SK-N-DZ (cell line): ENCODE measurements at regions not wholly inside any gene's neighbourhood (a gene's known extent, or its start where the extent isn't known, plus 50 kb on each side); places are given as distances from the start of the nearest gene placed in this dataset.

Experiments
- DNase-seq: peaks from one replicate; pipeline ENCODE4 v3.0.0-alpha.2; 2015; ENCODE audit warnings: low spot score

DNA sequence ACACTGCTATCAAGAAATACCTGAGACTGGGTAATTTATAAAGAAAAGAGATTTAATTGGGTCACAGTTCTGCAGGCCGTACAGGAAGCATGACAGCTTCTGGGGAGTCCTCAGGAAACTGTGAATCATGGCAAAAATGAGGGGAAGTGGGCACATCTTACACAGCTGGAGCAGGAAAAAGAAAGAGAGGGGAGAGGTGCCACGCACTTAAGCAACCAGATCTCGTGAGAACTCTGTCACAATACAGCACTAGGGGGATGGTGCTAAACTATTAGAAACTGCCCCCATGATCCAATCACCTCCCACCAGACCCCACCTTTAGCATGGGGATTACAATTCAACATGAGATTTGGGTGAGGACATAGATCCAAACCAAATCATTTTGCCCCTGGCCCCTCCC, 105.5 kb upstream of the CPLX2 start:
- DNase-seq, result no peak

DNA sequence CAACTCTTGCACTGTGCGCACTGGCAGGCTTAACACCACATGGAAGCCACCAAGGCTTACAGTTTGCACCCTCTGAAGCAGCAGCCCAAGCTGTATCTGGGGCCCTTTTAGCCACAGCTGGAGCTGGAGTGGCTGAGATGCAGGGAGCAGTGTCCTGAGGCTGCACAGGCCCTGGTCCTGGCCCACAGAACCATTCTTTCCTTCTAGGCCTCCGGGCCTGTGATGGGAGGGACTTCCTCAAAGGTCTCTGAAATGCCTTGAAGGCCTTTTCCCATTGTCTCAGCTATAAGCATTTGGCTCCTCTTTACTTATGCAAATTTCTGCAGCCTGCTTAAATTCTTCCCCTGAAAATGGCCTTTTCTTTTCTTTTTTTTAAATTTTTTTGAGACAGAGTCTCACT, 104.4 kb upstream of the CPLX2 start:
- no peak for DNase-seq

DNA sequence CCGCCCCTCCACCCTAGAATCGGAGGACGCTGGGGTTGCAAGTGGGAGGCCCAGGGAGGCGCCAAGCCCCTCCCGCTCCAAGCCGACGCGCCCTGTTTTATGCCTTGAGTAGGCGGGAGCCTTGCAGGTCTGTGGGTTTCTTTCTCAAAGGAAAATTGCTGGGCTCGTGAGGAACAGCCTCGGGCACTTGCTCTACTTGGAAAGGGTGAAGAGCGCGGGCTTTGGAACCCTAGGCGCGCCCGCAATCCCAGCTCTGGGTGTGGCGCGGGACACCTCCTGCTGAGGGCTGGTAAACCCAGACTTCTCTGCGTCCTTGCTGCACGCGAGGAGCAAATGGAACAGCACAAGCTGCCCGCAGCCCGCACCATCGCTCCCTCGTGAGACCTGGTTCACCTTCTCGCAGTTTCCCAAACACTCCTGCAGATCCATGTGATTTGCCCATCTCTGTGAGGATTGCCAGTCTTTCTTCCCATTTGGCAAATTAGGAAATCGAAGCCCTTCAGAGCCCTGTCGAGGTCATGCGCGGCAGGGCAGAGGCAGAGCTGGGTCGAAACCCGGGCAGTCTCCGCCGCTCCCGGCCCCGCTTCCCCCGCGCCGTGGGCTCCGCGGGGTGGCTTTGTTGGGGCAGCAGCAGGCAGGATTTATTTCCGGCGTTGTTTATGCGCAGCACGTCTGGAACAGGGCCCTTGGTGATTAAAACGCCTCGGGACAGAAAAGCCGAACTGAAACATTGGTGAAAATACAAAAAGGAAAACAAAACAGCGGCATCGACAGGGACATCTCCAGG, 98.4 kb upstream of the CPLX2 start:
- DNase-seq, result no peak

DNA sequence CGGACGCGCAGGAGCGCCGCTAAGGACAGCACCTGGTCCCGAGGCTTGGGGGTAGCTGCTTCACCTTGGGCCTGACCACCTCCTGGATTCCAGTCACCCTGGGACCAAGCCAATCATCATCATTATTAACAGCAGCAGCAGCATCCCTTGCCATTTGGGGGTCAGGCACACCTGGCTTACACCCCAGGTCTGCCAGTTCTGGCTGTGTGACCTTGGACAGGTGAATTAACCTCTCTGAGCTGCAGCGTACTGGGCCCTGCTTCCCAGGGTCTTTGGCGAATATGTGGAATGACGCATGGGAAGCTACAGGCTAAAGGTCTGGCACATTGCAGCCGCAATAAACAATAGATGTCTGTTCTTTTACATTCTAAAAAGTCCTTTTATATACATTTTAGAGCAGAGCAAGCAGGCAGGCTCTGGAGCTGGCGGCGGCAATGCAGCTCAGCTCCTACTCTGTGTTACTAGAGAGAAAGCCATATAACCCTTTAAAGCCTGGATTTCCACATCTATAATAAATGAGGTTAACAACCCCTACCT, 97.8 kb upstream of the CPLX2 start:
- DNase-seq, result no peak

DNA sequence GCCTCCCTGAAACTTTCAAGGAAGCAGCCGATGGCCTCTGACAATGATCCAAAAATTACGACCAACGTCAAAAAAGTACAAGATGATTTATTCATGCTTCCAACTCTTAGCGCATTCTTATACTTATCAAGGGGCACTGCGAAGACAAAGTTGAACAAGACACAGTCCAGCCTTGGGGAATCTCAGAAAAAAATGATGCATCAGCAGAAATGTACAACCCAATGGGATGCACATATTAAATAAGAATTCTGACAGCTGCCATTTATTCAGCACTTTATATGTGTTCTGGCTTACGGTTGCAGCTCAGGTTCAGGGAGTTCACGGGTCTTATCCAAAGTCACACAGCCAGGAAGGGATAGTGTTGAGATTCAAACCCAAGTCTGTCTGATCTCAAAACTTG, 96.0 kb upstream of the CPLX2 start:
- DNase-seq, result no peak

DNA sequence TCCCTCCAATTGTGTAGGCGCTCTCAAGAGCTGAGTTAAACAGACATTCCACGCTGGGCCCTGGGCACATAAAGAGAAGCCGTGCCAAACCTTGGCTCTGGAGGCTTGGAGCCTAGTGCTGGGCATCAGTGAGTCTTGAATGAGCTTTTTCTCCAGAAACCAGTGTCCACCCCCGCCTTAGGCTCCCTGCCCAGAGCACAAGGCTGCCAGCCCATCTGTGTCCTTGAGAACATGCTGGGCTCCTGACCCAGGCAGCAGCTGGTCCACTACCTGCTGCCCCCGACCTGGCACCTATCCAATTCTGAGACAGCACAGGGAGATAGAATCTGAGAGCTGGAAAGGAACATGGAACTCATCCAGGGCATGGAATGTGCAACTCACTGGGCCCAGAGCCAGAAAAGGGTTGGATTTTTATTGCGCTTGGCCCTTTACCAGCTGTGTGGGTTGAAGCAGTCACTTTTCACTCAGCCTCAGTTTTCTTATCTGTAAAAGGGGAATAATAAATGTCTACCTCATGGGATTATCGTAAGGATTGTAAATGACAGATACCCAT, 92.4 kb upstream of the CPLX2 start:
- DNase-seq, result peak; percentile 8

DNA sequence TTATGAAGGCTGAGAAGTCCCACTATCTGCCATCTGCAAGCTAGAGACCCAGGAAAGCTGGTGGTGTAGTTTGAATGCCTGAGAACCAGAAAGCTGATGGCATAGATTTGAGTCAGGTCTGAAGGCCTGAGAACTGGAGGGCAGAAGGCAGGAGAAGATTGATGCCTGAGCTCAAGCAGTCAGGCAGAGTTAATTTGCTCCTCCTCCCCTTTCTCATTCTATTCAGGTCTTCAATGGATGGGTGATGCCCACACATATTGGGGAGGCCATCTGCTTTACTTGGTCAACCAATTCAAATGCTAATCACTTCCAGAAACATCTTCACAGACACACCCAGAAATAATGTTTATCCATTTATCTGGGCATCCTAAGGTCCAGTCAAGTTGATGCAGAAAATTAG, 87.6 kb upstream of the CPLX2 start:
- DNase-seq, result no peak

DNA sequence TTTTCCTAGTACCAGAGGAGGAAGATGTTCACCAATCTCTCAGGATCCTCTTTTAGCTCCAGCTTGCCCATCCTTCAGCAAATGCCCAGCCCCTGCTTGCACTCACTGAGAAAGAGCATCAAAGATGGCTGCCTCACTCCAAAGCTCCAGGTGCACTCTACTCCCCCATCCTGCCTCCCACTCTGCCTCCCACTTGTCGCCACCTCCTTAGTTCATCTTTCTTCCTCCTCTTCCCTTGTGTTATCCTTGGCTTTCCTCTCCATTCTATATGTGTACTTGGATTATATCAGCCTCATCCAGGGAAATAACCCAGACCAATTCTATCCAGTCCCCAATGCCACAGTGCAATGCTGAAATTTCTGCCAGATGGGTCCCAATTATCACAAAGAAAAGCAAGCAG, 87.1 kb upstream of the CPLX2 start:
- no peak for DNase-seq

DNA sequence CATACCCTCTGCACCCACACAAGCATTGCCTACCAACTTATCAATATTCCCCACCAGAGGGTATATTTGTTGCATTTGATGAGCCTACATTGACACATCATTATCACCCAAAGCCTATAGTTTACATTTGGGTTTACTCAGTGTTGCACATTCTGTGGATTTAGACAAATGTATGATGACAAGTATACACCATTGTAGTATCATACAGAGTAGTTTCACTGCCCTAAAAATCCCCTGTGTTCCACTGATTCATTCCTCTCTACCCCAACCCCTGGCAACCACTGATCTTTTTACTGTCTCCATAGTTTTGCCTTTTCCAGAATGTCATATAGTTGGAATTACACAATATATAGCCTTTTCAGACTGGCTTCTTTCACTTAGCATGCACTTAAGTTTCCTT, 85.7 kb upstream of the CPLX2 start:
- no peak for DNase-seq

DNA sequence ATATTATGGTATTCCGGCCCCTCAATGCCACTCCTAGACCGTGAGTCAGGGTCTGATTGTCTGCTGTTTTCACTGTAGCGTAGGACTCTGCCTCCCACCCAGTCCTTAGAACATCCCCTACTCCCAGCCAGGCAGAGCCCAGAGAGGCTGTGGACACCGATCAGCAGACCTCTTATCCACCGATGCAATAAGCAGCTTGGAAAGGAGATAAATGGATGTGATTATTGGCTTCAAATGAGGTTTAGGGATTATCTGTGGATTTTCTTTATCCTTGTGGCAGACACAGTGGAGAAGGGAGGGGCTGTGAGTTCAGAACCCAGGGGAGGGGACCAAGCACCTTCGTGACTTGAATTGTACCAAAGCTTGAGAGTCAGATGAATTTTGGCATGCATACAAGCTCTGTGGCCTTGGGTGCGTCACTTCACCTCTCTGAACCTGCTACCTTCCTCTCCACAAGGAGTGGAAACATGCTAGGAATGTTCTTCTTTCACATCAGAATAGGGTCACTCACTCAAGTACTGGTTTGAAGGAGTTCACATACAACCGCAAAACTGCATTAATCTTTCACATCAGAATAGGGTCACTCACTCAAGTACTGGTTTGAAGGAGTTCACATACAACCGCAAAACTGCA, 83.1 kb upstream of the CPLX2 start:
- DNase-seq, result no peak

DNA sequence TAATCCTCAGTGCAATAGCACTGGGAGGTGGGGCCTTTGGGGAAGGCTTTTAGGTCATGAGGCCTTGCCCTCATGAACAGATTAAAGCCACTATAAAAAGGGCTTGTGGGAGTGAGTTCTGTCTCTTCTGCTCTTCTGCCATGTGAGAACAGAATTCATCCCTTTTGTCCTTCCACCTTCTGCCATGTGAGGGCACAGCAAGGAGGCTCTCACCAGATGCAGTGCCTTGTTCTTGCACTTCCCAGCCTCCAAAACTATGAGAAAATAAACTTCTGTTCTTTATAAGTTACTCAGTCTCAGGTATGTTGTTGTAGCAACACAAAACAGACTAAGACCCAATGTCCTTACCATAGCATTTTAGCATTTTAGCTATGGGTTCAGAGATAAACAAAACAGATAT, 81.7 kb upstream of the CPLX2 start:
- DNase-seq, result no peak

DNA sequence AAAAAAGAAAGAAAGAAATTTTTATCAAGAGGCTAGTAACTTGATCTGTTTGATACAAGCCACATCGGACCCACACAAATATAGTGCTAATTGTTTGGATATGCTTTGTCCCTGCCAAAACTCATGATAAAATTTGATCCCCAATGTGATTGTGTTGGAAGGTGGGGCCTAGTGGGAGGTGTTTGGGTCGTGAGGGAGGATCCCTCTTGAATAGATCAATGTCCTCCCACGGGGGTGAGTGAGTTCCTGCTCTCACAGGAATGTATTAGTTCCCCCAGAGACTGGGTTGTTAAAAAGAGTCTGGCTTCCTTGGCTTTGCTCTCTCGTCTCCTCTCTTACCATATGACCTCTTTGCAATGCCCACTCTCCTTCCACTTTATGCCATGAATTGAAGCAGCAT, 80.6 kb upstream of the CPLX2 start:
- no peak for DNase-seq

DNA sequence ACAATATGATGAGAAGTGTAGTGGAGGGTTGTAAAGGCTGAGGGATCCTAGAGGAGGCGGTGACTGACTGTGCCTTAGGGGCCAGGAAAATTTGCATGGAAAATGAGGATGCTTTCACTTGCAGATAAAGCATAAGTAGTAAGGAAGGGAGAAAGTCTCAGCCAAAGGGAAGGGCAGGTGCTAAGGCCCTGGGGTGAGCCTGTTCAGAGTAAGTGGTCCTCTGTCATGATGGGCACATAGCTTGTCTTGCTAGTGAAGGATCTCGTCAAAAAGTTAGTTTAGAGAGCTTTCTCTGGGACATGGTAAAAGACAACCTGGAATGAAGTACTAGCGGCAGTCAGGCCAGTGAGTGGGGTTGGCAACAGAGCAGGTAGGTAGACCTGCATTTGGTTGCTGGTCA, 75.4 kb upstream of the CPLX2 start:
- no peak for DNase-seq

DNA sequence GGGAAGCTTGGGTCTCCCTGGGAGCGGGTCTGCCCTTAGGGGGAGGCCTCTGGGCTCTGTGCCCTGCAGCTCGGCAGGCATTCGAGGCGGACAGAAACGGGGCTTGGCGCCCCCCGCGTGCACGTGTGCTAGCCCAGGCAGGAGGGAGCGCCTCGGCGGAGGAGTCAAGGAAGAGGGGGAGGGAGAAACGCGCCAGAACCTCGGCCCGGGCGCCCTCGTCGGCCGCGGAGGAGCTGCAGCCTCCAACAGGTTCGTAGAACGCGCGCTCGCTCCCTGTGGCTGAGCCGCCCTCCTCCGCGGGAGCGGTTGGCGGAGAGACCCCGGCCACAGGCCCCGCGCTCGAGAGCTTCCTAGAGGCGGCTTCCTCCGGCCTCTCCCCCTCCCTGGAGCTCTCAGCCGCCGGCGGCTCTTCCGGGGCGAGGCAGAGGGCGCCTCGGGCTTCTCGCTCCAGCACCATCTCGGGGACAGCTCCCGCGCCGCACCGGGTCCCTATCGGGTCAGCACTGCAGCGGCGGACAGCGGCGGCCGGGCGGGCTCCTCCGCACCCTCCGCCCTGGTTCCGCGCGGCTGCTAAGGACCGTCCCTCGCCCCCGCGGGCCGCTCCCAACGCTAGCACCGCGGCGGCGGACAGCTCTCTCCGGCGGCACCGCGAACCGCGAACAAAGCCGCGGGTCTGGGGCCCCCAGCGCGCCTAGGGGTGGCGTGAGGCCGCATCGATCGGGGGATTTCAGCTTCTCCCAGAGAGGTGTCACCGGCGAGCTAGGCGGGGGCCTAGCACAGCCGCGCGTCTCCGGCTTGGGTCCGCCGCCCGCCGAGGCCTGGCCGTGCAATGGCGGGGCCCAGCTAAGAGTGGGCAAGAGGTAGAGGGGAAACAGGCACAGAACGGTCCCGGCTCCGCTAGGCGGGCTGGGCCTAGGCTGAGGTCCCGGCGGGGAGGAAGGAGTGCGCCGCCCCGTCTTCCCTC, 74.6 kb upstream of the CPLX2 start:
- DNase-seq, result peak; percentile 73

DNA sequence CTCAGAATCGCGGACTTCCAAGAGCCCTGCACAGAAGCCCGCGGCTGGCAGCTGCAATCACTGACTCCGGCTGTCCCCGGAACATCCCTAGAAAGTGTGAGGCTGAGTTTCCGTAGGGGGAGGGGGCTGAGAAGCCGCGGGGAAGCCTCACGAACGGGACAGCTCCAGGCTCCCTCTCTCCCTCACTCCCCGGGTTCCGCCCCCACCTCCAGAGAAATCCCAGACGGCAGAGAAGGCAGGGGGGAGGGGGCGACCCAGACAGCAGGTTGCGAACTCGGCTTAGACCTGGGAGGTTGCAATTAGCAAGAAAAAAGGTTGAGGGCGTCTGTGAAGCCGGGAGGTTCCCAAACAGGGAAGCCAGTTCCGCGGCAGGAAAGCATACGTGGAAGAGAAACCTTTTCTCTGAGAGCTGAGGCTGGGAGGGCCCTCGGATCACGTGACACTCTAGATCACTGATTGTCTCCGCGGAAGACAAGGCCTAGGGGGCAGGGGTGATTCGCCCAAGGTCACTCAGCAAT, 73.8 kb upstream of the CPLX2 start:
- peak; percentile 87 for DNase-seq

DNA sequence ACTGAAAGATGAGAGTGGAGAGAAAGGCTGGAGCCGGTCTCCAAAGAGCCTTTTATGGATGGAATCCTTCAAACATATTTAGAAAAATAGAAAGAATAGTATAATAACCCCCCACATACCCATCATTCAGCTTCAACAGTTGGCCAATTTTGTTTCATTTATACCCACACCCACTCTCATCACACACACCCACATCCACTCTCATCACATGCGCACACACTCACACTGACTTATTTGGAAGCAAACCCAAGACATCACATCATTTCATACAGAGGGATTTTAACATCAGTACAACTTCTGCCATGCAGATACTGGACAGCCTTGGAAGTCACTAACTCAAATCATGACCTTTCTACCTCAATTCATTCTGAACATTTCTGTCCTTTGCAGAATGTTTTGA, 72.8 kb upstream of the CPLX2 start:
- DNase-seq, result no peak

DNA sequence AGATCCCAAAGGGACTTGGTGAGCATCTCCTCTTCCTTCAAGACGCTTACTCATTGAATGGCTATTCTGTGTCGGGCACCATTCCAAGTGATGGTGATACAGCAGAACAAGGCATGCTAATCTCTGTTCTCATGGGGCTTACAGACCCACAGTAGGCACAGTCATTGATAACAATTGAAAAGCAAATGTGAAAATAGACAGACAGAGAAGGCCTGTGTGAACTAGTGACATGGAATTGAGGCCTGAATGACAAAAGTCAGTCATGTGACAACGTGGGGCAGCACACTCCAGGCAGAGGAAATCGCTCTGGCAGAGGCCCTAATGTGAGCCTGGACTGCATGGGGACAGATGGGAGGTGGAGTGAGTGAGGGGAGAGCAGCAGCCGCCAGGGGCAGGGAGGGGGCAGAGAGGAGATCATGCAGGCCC, 70.7 kb upstream of the CPLX2 start:
- DNase-seq, result peak; percentile 68

DNA sequence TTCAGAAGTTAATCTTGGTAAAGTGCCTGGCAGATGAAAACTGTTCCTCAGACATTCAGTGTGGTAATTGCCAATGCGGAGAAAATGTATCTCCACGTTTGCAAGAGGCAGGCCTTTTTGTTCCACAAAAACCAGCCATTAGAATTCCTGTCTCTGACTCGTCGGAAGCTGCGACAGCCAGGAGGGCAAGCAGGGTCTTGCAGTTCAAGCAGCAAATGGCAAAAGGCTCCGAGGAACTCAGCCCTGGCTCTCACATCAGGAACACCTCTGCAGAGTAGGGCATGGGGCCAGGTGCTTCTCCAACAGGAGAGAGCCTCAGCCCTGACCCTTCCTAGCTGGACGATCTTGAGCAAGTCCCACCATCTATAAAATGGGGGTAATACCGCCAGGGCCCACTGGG, 69.0 kb upstream of the CPLX2 start:
- DNase-seq, result no peak

DNA sequence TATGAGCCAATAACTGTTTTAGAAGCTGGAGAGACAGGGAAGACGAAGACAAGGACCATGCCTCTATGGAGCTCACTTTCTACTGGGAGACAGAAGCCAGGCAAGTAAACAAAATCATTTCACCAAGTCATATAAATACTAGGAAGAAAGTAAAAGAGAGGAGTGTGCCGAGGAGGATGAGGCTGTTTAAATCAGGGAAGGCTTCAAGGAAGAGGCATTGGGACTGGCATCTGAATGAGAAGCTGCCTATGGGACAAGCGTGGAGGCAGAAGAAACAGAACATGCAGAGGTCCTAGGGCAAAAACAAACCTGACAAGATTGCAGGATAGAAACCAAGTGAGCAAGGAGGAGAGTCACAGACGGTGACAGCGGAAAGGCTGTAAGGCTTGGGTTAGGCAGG, 68.1 kb upstream of the CPLX2 start:
- DNase-seq, result no peak

DNA sequence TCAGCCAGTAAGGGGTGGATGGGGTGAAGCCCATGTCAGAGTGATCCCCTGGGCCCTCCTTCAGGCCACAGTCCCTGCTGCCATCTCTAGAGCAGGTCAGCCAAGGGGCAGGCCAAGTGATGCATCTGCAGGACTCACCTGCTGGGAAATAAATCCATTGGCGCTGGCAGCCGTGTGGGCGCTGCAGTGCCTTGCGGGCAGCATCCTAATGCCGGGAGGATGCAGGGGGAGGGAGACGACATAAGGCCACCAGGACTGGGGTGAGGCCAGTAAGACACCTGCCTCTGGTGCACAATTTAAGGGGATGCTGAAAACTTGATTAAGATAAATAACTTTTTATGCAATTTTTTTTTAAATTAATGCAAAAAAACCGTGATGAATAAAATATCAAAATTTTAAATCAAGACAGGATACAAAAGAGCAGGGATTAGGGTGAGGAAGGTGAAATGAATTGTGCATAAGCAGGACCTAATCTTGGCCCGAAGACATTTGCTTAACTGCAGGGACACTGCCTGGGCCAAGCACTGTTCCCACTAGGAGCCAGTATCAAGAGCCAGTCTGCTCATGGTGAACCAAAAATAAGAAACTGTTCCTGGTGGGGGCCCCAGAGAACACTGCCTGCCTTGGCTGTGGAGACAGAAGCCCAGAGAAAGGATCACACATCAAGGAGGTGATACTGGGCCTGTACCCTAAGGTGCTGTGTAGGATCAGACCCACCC, 67.5 kb upstream of the CPLX2 start:
- no peak for DNase-seq
